Trophoblast cell (in vitro differentiated cells and primary cell): ENCODE measurements at regions not wholly inside any gene's neighbourhood (a gene's known extent, or its start where the extent isn't known, plus 50 kb on each side); places are given as distances from the start of the nearest gene placed in this dataset.

Source experiments
- DNase-seq, 2 donors: peaks; one replicate each; pipeline ENCODE4 v3.0.0-alpha.2; 2016
- H2AFZ ChIP-seq: 2 replicates; pipeline ENCODE4 v1.6.1; 2013; ENCODE audit warnings: low read length, moderate library complexity, mild to moderate bottlenecking; ENCODE audit not compliant: insufficient read depth, poor library complexity
- H2AK5ac ChIP-seq: 2 replicates; pipeline ENCODE4 v1.6.1; 2013; ENCODE audit warnings: mild to moderate bottlenecking, low read length
- H2BK120ac ChIP-seq: 2 replicates; pipeline ENCODE4 v1.6.1; 2013; ENCODE audit warnings: low read length, mild to moderate bottlenecking, moderate library complexity; ENCODE audit not compliant: insufficient read depth, poor library complexity
- H2BK12ac ChIP-seq: 2 replicates; pipeline ENCODE4 v1.6.1; 2013; ENCODE audit warnings: mild to moderate bottlenecking, low read length, moderate library complexity
- H2BK5ac ChIP-seq: 2 replicates; pipeline ENCODE4 v1.6.1; 2013; ENCODE audit warnings: low read length, low read depth, moderate library complexity, mild to moderate bottlenecking; ENCODE audit not compliant: poor library complexity
- H3K14ac ChIP-seq: 2 replicates; pipeline ENCODE4 v1.6.1; 2013; ENCODE audit warnings: mild to moderate bottlenecking, low read length
- H3K18ac ChIP-seq: 2 replicates; pipeline ENCODE4 v1.6.1; 2013; ENCODE audit warnings: mild to moderate bottlenecking, low read length
- H3K23ac ChIP-seq: 2 replicates; pipeline ENCODE4 v1.6.1; 2013; ENCODE audit warnings: low read length
- H3K27ac ChIP-seq: 2 replicates; pipeline ENCODE4 v1.5.1; 2013; ENCODE audit warnings: low read depth, mild to moderate bottlenecking, inconsistent platforms, low read length, moderate library complexity
- H3K27me3 ChIP-seq: 2 replicates; pipeline ENCODE4 v1.6.1; 2013; ENCODE audit warnings: inconsistent platforms, mild to moderate bottlenecking, low read length, moderate library complexity; ENCODE audit not compliant: insufficient read depth
- H3K36me3 ChIP-seq, 2 experiments: 1 replicate in 1 of 2; 2 replicates in 1 of 2; pipeline ENCODE4 v1.6.1; 2013; ENCODE audit warnings: low read length in 2 of 2, mild to moderate bottlenecking in 2 of 2, moderate library complexity in 1 of 2; ENCODE audit not compliant: insufficient read depth in 2 of 2, control insufficient read depth in 1 of 2
- H3K4ac ChIP-seq: 2 replicates; pipeline ENCODE4 v1.6.1; 2013; ENCODE audit warnings: low read depth, mild to moderate bottlenecking, low read length, moderate library complexity
- H3K4me1 ChIP-seq, 2 experiments: 1 replicate in 1 of 2; 2 replicates in 1 of 2; pipeline ENCODE4 v1.6.1; 2013; ENCODE audit warnings: low read length in 2 of 2, mild to moderate bottlenecking in 2 of 2, moderate library complexity in 1 of 2; ENCODE audit not compliant: insufficient read depth in 2 of 2, control insufficient read depth in 1 of 2
- H3K4me2 ChIP-seq: 2 replicates; pipeline ENCODE4 v1.6.1; 2013; ENCODE audit warnings: inconsistent platforms, mild to moderate bottlenecking, low read length, moderate library complexity
- H3K4me3 ChIP-seq: 2 replicates; pipeline ENCODE4 v1.5.1; 2013; ENCODE audit warnings: mild to moderate bottlenecking, low read depth, low read length, inconsistent platforms
- H3K79me1 ChIP-seq: one replicate; pipeline ENCODE4 v1.6.1; 2013; ENCODE audit warnings: low read length
- H3K79me2 ChIP-seq: 2 replicates; pipeline ENCODE4 v1.6.1; 2013; ENCODE audit warnings: low read length, mild to moderate bottlenecking; ENCODE audit not compliant: control insufficient read depth, insufficient read depth, poor library complexity
- H3K9ac ChIP-seq: 2 replicates; pipeline ENCODE4 v1.6.1; 2013; ENCODE audit warnings: mild to moderate bottlenecking, low read length
- H3K9me3 ChIP-seq: 2 replicates; pipeline ENCODE4 v1.6.1; 2013; ENCODE audit warnings: low read depth, mild to moderate bottlenecking, control low read depth, inconsistent platforms, low read length; ENCODE audit not compliant: insufficient read depth
- H4K12ac ChIP-seq: 2 replicates; pipeline ENCODE4 v1.6.1; 2013; ENCODE audit warnings: low read depth, mild to moderate bottlenecking, low read length, moderate library complexity
- H4K8ac ChIP-seq: 2 replicates; pipeline ENCODE4 v1.6.1; 2013; ENCODE audit warnings: low read depth, mild to moderate bottlenecking, low read length, moderate library complexity
- H4K91ac ChIP-seq: one replicate; pipeline ENCODE4 v1.6.1; 2013; ENCODE audit warnings: low read depth, mild to moderate bottlenecking, low read length, moderate library complexity
- WGBS: extraction: QIAGEN DNeasy Blood & Tissue Kit; methylation state at CpG from one replicate; pipeline ENCODE4 v1.1.7; 2013; ENCODE audit warnings: missing lambda C conversion rate; ENCODE audit not compliant: insufficient read length, insufficient coverage; ENCODE audit errors: extremely low coverage; 5-methylcytosine and 5-hydroxymethylcytosine counted together

DNA sequence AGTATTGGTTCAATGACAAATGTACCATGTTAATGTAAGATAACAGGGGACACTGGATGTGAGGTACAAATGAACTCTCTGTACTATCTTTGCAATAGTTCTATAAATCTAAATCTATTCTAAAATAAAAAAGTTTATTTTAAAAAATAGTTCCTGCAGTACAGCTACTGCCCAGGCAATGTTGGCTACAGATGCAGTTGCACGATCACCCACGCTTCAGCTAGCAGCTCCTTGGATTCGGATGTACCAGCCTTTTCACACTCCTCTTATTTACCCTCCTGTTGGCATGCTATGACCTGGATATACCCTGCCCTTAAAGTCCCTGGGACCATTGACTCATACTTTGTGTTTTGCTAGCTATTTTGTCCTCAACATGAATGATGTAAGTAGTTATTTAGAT is 185.4 kb upstream of the SMARCA2 start:
- H3K4me2 ChIP-seq: no peak overlapping the region
- no peak overlapping the region for H4K8ac ChIP-seq
- no peak overlapping the region for H2BK120ac ChIP-seq
- no peak overlapping the region for H4K91ac ChIP-seq
- no peak overlapping the region for H3K27ac ChIP-seq
- no peak overlapping the region for H2AK5ac ChIP-seq
- H3K18ac ChIP-seq: no peak overlapping the region
- H3K14ac ChIP-seq: no peak overlapping the region
- H3K4me3 ChIP-seq: no peak overlapping the region
- no peak overlapping the region for H2BK12ac ChIP-seq
- H3K9me3 ChIP-seq: no peaks in the 10 kb centered on the region
- no peaks in the 10 kb centered on the region for H3K79me2 ChIP-seq
- H3K9ac ChIP-seq: no peak overlapping the region
- H3K4me1 ChIP-seq: no peaks in the 10 kb centered on the region
- H3K36me3 ChIP-seq: no peaks in the 10 kb centered on the region
- H3K79me1 ChIP-seq: no peaks in the 10 kb centered on the region
- H4K12ac ChIP-seq: no peak overlapping the region
- no peak overlapping the region for H3K23ac ChIP-seq
- no peak overlapping the region for H2AFZ ChIP-seq
- no CpG with 5 or more reads among the region's 3 CpGs for WGBS
- DNase-seq: no peak
- no peak overlapping the region for H2BK5ac ChIP-seq
- no peak overlapping the region for H3K4ac ChIP-seq
- no peaks in the 10 kb centered on the region for H3K27me3 ChIP-seq

DNA sequence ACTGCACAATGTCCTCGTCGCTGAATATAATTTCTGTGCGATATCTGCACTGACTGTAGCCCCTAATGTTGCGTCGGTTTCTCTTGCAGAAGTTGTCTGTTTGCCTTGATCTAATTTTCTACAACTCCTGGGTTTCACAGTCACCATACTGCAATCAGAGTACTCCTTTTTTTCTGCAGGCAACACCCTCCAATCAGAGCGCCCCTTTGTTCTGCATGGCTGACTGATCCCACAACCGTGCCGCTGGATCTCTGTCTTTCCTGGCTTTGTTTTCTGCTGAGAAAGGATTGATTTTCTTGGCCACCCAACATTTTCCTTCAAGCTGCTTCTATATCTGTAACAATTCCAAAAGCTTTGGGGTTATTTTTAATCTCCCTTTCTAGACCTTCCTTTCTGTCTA is 182.2 kb upstream of the SMARCA2 start:
- H3K9ac ChIP-seq: no peak overlapping the region
- no peak overlapping the region for H3K23ac ChIP-seq
- H2BK5ac ChIP-seq: no peak overlapping the region
- H3K79me1 ChIP-seq: no peaks in the 10 kb centered on the region
- H3K9me3 ChIP-seq: no peaks in the 10 kb centered on the region
- H3K4ac ChIP-seq: no peak overlapping the region
- H3K79me2 ChIP-seq: no peaks in the 10 kb centered on the region
- H3K14ac ChIP-seq: no peak overlapping the region
- DNase-seq: no peak
- H3K27me3 ChIP-seq: no peaks in the 10 kb centered on the region
- no peak overlapping the region for H3K18ac ChIP-seq
- H2AK5ac ChIP-seq: no peak overlapping the region
- no peak overlapping the region for H2AFZ ChIP-seq
- H2BK120ac ChIP-seq: no peak overlapping the region
- no peak overlapping the region for H2BK12ac ChIP-seq
- H3K36me3 ChIP-seq: no peaks in the 10 kb centered on the region
- H3K4me1 ChIP-seq: no peaks in the 10 kb centered on the region
- no peak overlapping the region for H3K4me2 ChIP-seq
- H4K91ac ChIP-seq: no peak overlapping the region
- H4K12ac ChIP-seq: no peak overlapping the region
- H4K8ac ChIP-seq: no peak overlapping the region
- no peak overlapping the region for H3K27ac ChIP-seq
- WGBS: no CpG with 5 or more reads among the region's 8 CpGs
- H3K4me3 ChIP-seq: no peak overlapping the region

DNA sequence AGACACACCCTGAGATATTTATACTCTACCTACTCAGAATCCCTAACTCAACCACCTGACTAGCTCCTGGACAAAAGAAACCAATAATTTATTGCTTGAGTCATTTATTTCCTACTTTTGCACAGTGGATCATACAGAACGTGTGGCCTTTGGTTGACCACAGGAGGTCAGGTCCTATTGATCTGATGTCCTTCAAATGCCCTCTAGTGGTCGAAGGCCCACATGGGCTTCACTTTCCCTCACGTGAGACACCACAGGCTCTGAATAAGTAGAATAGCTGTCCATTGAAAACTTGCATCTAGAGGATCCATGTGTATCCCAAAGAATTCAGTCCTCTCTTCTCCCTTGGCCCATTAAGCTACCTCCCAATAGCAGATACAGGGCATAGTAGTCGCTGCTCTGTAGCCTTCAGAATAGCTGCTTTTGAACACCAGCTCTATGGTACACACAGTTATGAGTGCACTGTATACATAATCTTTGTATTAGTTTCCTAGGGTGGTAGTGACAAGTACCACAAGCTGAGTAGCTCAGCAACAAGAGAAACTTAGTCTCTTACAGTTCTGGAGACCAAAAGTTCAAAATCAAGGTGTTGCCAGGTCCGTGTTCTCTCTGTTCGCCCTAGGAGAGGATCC is 177.6 kb upstream of the SMARCA2 start:
- no peak overlapping the region for H2BK120ac ChIP-seq
- no peaks in the 10 kb centered on the region for H3K9me3 ChIP-seq
- no peak overlapping the region for H2AK5ac ChIP-seq
- H3K23ac ChIP-seq: no peak overlapping the region
- H4K12ac ChIP-seq: no peak overlapping the region
- DNase-seq: peak; percentile 12 to 51
- H4K8ac ChIP-seq: no peak overlapping the region
- no peaks in the 10 kb centered on the region for H3K79me1 ChIP-seq
- H3K4me1 ChIP-seq: no peaks in the 10 kb centered on the region
- H3K4ac ChIP-seq: no peak overlapping the region
- H3K27me3 ChIP-seq: no peaks in the 10 kb centered on the region
- H2BK12ac ChIP-seq: no peak overlapping the region
- H3K14ac ChIP-seq: no peak overlapping the region
- no peak overlapping the region for H4K91ac ChIP-seq
- no peak overlapping the region for H2AFZ ChIP-seq
- no peaks in the 10 kb centered on the region for H3K79me2 ChIP-seq
- no peak overlapping the region for H3K4me3 ChIP-seq
- WGBS: no CpG with 5 or more reads among the region's 6 CpGs
- H3K9ac ChIP-seq: no peak overlapping the region
- no peak overlapping the region for H2BK5ac ChIP-seq
- H3K27ac ChIP-seq: no peak overlapping the region
- no peak overlapping the region for H3K18ac ChIP-seq
- H3K36me3 ChIP-seq: no peaks in the 10 kb centered on the region
- no peak overlapping the region for H3K4me2 ChIP-seq

DNA sequence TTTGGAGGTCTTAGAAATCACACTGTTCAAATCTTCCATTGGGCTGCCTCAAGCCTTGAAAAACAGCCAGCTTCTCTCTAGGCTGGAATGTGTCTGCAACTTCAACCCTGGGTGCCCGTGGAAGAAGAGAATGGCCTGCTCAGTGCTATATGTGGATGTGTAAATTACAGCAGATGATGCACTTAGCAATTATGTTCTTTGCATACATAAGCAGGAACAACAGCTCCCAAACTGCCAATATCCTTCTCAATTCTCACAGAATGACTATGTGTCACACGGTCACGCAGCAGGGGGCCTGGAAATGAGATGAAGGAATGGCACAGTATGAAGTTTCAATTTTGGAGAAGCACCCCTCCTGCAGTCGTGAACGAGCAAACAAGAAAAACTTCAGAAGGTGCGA is 175.2 kb upstream of the SMARCA2 start:
- WGBS: no CpG with 5 or more reads among the region's 6 CpGs
- Histone ChIP-seq H3K27ac (no peak overlapping the region), H4K91ac (no peak overlapping the region), H2BK120ac (no peak overlapping the region), H3K4ac (no peak overlapping the region), H3K4me1 (no peaks in the 10 kb centered on the region), H2AFZ (no peak overlapping the region), H3K9ac (no peak overlapping the region), H3K23ac (no peak overlapping the region), H2BK12ac (no peak overlapping the region), H4K8ac (no peak overlapping the region), H3K79me2 (no peaks in the 10 kb centered on the region), H3K36me3 (no peaks in the 10 kb centered on the region), H2BK5ac (no peak overlapping the region), H4K12ac (no peak overlapping the region), H3K18ac (no peak overlapping the region), H3K4me2 (no peak overlapping the region), H2AK5ac (no peak overlapping the region), H3K79me1 (no peaks in the 10 kb centered on the region), H3K9me3 (no peaks in the 10 kb centered on the region), H3K14ac (no peak overlapping the region), H3K4me3 (no peak overlapping the region), H3K27me3 (no peaks in the 10 kb centered on the region)
- no peak for DNase-seq
